A673 (cell line): ENCODE measurements at regions not wholly inside any gene's neighbourhood (a gene's known extent, or its start where the extent isn't known, plus 50 kb on each side); places are given as distances from the start of the nearest gene placed in this dataset.

ENCODE experiments used
- BruUV-seq: library from RNA; stranded (reverse); fragments of 400-500 nt; replicated peaks from 2 replicates; lab custom pipeline; 2021; lab: Mats Ljungman, UMichigan
- CTCF ChIA-PET: fragments of 300-600 bp; sonication (Branson Sonifier 250); formaldehyde crosslinking; loops from one replicate; lab custom pipeline; 2022; ENCODE audit warnings: antibody characterized with exemption; lab: Charles Lee
- POLR2A ChIA-PET: fragments of 300-600 bp; sonication (Branson Sonifier 250); formaldehyde crosslinking; loops from one replicate; lab custom pipeline; 2022; ENCODE audit warnings: antibody characterized with exemption; ENCODE audit not compliant: low non-redundant PET; lab: Charles Lee
- DNase-seq: peaks from one replicate; pipeline ENCODE4 v3.0.0-alpha.2; 2015; ENCODE audit warnings: low spot score
- H3K27ac ChIP-seq: fragments of 200-600 bp; sonication (generic); 2 replicates; pipeline ENCODE4 v1.5.1; 2016; ENCODE audit warnings: mixed run types, low read depth, mild to moderate bottlenecking, mixed read lengths, antibody characterized with exemption, low read length; ENCODE audit not compliant: poor library complexity, severe bottlenecking
- H3K27me3 ChIP-seq: fragments of 200-600 bp; sonication (generic); replicated peaks from 2 replicates; pipeline ENCODE4 v1.6.1; 2017; ENCODE audit warnings: mixed run types, low read depth, mild to moderate bottlenecking, mixed read lengths, antibody characterized with exemption, low read length; ENCODE audit not compliant: insufficient read depth, poor library complexity
- H3K36me3 ChIP-seq: fragments of 200-600 bp; sonication (generic); 2 replicates; pipeline ENCODE4 v1.6.1; 2016; ENCODE audit warnings: mixed run types, mild to moderate bottlenecking, mixed read lengths, antibody characterized with exemption, low read length; ENCODE audit not compliant: insufficient read depth, poor library complexity, severe bottlenecking
- H3K4me1 ChIP-seq: fragments of 200-600 bp; sonication (generic); 2 replicates; pipeline ENCODE4 v1.6.1; 2017; ENCODE audit warnings: mixed run types, mild to moderate bottlenecking, mixed read lengths, antibody characterized with exemption, low read length; ENCODE audit not compliant: insufficient read depth, poor library complexity, severe bottlenecking
- H3K4me3 ChIP-seq: fragments of 200-600 bp; sonication (generic); 2 replicates; pipeline ENCODE4 v1.5.1; 2016; ENCODE audit warnings: low read depth, mixed run types, mild to moderate bottlenecking, mixed read lengths, low read length; ENCODE audit not compliant: poor library complexity, severe bottlenecking
- H3K9me3 ChIP-seq: fragments of 200-600 bp; sonication (generic); 2 replicates; pipeline ENCODE4 v1.6.1; 2016; ENCODE audit warnings: mixed run types, low read depth, mild to moderate bottlenecking, mixed read lengths, antibody characterized with exemption, low read length; ENCODE audit not compliant: poor library complexity, severe bottlenecking
- CTCF ChIP-seq: fragments of 300-800, 200-600 bp; sonication (generic); conservative IDR thresholded peaks from 2 replicates; pipeline ENCODE4 v1.5.1; 2017; ENCODE audit warnings: low read depth, mild to moderate bottlenecking, antibody characterized with exemption, low read length, moderate library complexity, mixed read lengths
- EZH2 ChIP-seq: fragments of 200-600 bp; sonication (generic); IDR thresholded peaks from 2 replicates; pipeline ENCODE4 v1.6.1; 2017; ENCODE audit warnings: borderline replicate concordance, low read depth, mild to moderate bottlenecking, mixed read lengths, antibody characterized with exemption, low read length; ENCODE audit not compliant: poor library complexity, severe bottlenecking
- intact Hi-C: fragments of 100-400 bp; cut with micrococcal nuclease; formaldehyde crosslinking; loops from one replicate; pipeline ENCODE4 v1.10.0; 2022; ENCODE audit not compliant: unreplicated experiment

DNA sequence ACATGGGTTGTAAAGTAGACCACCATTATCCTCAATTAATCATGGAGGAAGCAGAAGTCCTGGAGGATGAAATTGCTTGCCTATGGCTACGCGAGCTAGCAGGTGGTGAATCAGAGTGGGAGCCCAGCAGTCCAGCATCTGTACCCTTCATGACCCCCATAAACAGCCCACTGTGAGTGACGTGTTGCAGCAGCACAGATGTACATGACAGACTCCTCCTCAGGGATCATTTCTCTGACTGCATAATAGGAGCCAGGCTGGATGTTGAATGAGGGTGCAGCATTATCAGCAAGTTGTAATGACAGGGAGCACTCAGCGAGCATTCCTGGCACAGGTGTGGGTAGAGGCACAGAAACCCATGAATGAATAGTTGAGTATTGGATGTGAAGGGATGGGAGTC lies 339.3 kb downstream of the MYCN start:
- no TSS peak for BruUV-seq
- no peak overlapping the region for H3K4me3 ChIP-seq
- no peak overlapping the region for H3K27ac ChIP-seq
- ChIA-PET CTCF (no interaction called here), POLR2A (no interaction called here)
- H3K4me1 ChIP-seq = no peaks in the 10 kb centered on the region
- no peaks in the 10 kb centered on the region for H3K9me3 ChIP-seq
- no peaks in the 10 kb centered on the region for H3K27me3 ChIP-seq
- DNase-seq = no peak
- no peak for TF ChIP-seq CTCF
- no peak for TF ChIP-seq EZH2
- no peaks in the 10 kb centered on the region for H3K36me3 ChIP-seq
- intact Hi-C loops = loop anchor here (5.0 kb wide), 1 partner anchor 642 kb away; no protein-coding TSS in a partner anchor

DNA sequence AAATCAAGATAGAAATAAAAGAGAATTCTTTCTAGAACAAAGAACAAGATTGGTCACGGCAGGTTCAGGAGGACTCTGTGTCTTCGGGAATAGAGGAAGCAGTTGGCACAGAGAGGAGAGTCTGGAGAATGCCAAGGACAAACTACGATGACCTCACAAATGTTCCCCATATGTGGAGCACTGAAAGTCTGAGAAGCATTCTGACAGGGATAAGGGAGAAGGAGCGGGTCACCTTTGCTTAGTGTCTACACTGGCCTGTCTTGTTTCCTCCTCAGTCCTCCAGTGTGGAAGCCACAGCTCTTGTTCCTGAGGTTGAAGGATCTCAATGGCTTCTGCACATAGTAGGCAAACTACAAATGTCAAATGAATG lies 338.8 kb downstream of the MYCN start:
- TF ChIP-seq EZH2 = no peak
- Histone ChIP-seq H3K4me3 (no peak overlapping the region), H3K36me3 (no peaks in the 10 kb centered on the region), H3K4me1 (no peaks in the 10 kb centered on the region), H3K27me3 (no peaks in the 10 kb centered on the region), H3K9me3 (no peaks in the 10 kb centered on the region), H3K27ac (no peak overlapping the region)
- BruUV-seq = no TSS peak
- ChIA-PET POLR2A (no interaction called here), CTCF (no interaction called here)
- DNase-seq = no peak
- intact Hi-C loops = no loop called here

- CTCF ChIA-PET = no interaction called here
- BruUV-seq = no TSS peak
- intact Hi-C loops = no loop called here
- POLR2A ChIA-PET = no interaction called here
- Histone ChIP-seq H3K36me3 (no peaks in the 10 kb centered on the region), H3K9me3 (no peaks in the 10 kb centered on the region), H3K4me3 (no peak overlapping the region), H3K27ac (no peak overlapping the region), H3K4me1 (no peaks in the 10 kb centered on the region), H3K27me3 (no peaks in the 10 kb centered on the region)
- TF ChIP-seq CTCF = no peak
- no peak for TF ChIP-seq EZH2
- DNase-seq = no peak
Measured at GRCh38 chr2:16278421-16279200, 338.3 kb downstream of the MYCN start.

DNA sequence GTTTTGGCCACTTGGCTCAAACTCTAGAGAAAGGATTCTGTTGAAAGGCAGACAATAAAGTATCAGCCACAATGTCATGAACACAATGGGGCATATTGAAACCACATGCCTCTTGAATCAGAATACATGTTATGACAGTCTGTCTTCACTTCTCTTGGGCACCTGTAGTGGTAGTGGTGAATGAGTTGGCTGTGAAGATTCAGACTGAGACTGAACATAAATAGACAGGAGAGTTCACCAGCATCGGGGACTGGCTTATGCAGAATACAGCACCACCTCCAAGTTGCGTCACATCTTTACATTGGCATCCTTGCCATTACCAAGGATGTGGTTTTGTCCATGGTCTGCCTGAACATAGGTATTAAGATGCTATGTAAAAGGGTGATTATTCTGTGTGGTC lies 336.8 kb downstream of the MYCN start:
- Histone ChIP-seq H3K4me3 (no peak overlapping the region), H3K36me3 (no peaks in the 10 kb centered on the region), H3K9me3 (no peaks in the 10 kb centered on the region), H3K27me3 (no peaks in the 10 kb centered on the region), H3K27ac (no peak overlapping the region), H3K4me1 (no peaks in the 10 kb centered on the region)
- intact Hi-C loops = no loop called here
- POLR2A ChIA-PET = no interaction called here
- no peak for TF ChIP-seq CTCF
- no peak for TF ChIP-seq EZH2
- no TSS peak for BruUV-seq
- CTCF ChIA-PET = no interaction called here
- no peak for DNase-seq
